NCI-H1694 (cell line): ENCODE measurements at regions not wholly inside any gene's neighbourhood (a gene's known extent, or its start where the extent isn't known, plus 50 kb on each side); places are given as distances from the start of the nearest gene placed in this dataset.
"Not testable (repeated sequence)": the region's sequence is repeated elsewhere in the genome, so short reads cannot be mapped to it uniquely, and the experiment has no call there.

Experiments used
- DNase-seq: peaks from one replicate; lab custom pipeline; 2025; lab: John Stamatoyannopoulos, UW

DNA sequence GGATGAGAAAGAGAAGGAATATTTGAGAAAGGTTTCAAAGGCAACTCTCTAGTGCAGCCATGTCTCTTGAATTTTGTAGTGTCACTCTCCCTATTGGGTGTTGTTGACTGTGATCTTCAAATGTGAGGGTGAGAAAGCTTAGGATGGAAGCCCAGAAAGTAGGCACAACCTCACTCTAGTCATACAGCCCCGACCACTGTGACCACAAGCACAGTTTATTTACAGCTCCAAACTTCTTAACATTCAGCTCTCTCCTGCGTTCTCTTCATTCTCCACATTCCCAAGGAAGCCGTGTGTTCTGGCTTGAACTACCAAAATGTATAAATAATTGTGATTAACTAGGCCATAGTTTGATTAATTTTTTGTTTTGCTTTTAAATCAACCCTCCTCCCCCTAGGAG is 542.9 kb downstream of the LRRC70 start:
- DNase-seq = no peak

DNA sequence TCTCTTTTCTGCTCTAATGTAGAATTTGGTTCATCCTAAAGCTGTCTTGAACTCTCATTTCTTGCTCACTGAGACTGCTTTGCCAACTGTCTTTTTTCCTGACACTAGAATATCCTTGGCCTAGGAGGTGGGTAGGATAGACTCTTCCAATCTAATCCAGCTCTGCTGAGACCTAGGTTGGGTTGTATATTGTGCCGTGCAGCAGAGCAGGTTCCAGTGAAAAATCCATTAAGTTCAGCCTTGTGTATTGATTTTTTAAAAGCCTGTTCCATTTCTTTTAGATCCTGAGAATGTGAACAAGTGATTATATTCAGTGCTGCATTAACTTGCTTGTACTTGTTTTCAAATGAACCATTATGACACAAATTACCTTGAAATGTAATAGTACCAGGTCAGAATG is 539.6 kb downstream of the LRRC70 start:
- DNase-seq = no peak

- DNase-seq = no peak
Observed at GRCh38 chr5:63111891-63112290, 533.3 kb downstream of the LRRC70 start.

DNA sequence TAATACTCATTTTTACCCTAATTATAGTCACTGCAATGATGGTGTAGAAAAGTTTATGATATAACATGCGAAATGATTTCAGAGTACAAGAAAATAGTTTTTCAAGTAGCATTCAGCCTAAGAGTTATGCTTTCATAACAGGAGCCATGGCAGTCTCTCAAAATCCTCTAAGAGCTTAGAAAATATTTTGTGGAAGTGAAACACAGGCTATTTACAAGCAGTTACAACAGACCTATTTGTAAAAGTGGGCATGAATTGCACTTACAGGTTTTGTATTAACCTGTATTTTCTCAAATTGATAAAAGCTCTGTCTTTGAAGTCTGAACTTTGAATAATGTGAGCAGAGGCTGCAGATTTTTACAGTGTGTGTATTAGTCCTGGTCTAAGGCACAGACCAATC is 523.3 kb downstream of the LRRC70 start:
- DNase-seq = no peak

DNA sequence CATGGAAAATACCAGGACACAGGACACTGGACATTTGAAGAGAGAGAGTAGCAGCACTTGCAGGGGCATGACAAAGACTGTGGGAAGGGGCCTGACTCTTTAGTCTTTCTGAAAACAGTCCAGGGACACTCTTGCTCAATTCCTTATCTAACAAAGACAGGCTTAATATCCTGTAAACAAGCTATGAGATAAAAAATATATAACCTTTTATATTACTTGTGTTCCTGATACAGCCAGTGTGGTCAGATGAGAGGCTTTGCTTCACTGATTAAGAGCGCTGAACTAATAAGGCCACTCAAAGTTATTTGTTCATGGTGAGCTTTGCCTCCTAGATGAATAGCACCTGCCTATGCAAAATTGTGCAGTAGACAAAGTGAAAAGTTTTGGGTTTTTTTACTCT is 518.7 kb downstream of the LRRC70 start:
- DNase-seq = no peak

GRCh38 chr5:63094730-63095129 is 516.1 kb downstream of the LRRC70 start:
- no peak for DNase-seq

DNA sequence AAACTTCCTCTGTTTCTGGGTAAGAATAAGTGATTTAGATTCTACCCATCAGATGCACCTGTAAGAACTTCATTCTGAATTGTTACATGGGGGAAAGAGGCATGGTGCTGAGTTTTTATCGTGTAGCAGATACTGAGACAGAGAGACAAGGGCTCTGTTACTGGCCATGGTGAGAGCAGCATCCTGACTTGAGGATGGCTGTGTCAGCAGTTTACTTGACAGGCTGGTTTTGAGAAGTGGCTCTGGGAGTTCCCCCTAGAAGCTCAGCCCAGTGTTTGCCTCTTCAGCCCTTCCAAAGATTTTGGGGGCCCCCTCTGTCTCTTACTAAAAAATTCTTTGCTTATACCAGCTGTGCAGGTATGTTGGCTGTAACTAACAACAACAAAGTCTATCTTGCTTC is 510.5 kb downstream of the LRRC70 start:
- DNase-seq = no peak

GRCh38 chr5:63085561-63085960 is 506.9 kb downstream of the LRRC70 start:
- no peak for DNase-seq

GRCh38 chr5:63083689-63084088 is 505.1 kb downstream of the LRRC70 start:
- DNase-seq = not testable (repeated sequence)

DNA sequence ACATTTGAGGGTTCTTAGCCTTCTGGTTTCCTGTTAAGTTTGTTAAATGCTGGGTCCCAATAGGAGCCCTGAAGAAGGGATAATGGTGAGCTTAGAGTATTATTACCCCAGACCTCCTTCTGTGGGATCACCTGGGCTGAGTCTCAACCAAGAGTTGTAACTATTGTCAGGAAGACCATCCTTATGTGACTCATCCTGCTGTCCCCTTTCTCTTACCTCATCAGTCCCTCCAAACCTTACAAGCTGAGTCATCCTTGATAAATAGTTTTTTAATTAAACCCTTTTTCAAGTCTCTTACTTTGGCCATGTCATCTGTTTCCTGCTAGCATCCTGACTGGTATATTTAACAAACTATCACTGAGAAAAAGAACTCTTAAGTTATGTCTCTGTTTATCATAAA is 502.8 kb downstream of the LRRC70 start:
- DNase-seq = no peak

DNA sequence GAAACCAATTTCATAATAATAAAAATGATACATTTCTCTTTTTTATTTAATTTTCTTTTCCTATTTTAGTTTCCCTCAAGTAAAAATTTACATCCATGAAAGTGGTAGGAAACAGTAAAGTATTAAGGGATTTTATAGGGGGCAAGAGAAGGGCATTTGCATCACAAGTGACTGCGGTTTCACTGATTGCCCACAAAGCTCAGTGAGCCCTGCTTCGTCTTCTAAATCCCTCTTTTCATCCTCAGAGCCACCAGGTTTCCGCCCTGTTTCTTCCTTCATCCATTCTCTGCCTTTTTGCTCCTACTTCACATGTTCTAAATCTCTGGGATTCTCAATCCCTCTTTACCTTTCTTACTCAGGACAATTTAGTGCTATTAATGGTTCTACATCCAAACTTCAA is 491.4 kb downstream of the LRRC70 start:
- DNase-seq = no peak

- DNase-seq = no peak
Observed at GRCh38 chr5:63055421-63055820, 476.8 kb downstream of the LRRC70 start.

GRCh38 chr5:63053019-63053638 is 474.5 kb downstream of the LRRC70 start:
- DNase-seq = no peak

DNA sequence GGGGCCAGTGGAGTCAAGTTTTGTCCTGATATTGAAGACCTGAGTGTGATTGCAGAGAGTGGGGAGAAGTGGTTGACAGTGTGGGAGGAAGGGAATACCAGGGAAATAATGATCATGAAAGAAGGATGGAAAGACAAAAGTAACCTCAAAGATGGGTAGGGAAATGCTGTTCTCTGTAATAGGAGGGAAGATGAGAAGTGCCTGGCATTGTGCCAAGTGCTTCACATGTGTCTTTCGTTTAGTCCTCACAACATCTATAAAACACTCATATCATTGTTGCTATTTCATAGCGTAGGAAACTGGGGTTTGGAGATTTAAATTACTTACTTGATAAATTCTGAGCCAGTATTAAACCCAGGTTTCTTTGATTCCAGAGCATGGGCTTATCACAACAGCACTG is 472.3 kb downstream of the LRRC70 start:
- DNase-seq = no peak

DNA sequence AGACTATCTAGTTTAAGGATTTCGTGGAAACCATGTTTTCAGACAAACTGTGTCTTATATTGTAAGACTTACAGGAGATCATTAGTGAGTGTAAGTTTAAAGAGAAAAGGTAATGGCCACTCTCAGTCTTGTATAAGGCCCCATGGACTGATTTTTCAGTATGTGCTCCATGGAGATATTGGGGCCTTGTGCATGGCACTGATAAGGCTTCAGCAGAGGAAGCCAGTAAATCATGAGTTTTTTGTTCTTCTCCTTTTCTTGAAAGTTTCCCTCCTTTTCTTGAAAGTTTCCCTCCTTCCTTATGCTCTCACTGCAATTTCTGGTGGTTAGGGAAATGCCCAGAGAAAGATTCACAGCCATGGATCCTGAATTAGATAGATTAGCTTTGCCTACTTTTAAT is 471.3 kb downstream of the LRRC70 start:
- DNase-seq = no peak

DNA sequence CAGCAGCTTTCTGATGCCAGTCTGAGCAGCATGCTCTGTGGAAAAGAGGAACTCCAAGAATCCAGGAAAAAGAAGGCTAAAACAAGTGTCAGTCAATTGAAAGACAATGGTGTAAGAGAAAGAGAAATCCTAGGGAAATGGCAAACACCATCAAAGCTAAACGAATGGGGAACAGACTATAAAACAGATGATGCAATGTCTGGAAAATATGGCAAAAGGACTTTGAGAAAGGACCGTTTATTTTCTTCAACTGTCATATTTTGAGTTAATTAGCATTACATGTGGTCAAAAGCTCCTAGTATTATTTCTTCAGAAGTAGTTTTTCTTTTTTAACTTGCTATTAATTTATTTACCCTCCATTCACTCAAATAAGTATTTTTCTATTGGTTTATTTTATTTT is 465.2 kb downstream of the LRRC70 start:
- no peak for DNase-seq

- no peak for DNase-seq
Observed at GRCh38 chr5:63032343-63032742, 453.7 kb downstream of the LRRC70 start.

- DNase-seq = no peak
Observed at GRCh38 chr5:63029891-63030290, 451.3 kb downstream of the LRRC70 start.

GRCh38 chr5:63025679-63026078 is 447.1 kb downstream of the LRRC70 start:
- no peak for DNase-seq

- no peak for DNase-seq
Observed at GRCh38 chr5:63022403-63022802, 443.8 kb downstream of the LRRC70 start.

DNA sequence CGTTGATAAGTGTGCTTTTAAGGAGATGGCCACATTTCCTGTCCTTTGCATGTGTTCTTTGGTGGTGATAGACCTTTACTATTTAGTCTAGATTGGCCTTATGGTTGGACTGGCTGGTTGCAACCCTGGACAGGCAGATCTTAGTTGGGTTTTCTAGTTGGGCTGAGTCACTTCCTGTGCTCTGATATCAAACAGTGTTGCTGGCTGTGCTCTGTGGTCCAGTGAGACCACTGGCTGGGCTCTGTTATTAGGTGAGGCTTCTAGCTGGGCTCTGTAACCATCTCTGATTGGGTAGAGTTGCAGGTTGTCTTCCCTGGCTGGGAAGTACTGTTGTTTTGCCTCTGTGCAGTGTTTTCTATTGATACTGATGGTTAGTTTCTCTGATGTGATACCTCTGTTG is 432.5 kb downstream of the LRRC70 start:
- no peak for DNase-seq

- DNase-seq = no peak
Observed at GRCh38 chr5:63008195-63008594, 429.6 kb downstream of the LRRC70 start.

DNA sequence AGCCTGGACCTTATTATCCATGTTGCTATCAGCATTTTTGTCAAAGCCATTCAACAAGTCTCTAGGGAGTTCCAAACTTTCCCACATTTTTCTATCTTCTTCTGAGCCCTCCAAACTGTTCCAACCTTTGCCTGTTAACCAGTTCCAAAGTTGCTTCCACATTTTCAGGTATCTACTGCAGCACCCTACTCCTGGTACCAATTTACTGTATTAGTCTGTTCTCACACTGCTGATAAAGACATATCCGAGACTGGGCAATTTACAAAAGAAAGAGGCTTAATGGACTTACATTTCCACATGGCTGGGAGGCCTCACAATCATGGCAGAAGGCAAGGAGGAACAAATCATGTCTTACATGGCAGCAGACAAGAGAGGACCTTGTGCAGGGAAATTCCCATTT is 416.2 kb downstream of the LRRC70 start:
- DNase-seq = not testable (repeated sequence)

DNA sequence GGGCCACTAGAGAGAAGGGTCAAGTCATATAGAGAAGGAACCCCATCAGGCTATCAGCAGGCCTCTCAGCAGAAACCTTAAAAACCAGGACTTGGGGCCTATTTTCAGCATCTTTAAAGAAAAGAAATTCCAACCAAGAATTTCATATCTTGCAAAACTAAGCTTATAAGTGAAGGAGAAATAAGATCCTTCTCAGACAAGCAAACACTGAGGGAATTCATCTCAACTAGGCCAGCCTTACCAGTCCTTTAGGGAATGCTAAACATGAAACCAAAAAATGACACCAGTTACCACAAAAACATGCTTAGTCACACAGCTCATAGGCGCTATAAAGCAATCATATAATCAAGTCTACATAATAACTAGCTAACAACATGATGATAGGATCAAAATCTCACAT is 407.1 kb downstream of the LRRC70 start:
- no peak for DNase-seq

DNA sequence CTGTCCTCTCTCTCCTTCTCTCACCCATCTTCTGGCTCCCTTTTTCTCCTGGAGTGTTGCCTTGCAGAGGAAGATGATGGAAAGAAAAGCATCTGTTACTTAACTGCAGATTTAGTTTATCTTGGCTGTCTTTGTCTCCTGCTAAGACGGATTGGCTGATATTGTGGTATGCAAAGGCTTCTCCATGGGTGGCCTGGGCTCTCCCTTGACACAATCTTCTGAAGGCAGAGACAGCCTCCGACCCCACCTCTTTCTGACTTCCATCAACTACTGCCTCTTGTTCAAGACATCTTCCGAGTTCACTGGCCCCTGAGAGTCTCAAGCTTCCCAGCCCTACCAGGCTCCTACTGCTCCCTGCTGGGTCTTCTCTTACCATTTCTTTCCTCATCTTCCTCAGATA is 403.7 kb downstream of the LRRC70 start:
- DNase-seq = no peak
